RWPE1 (cell line): ENCODE measurements at regions not wholly inside any gene's neighbourhood (a gene's known extent, or its start where the extent isn't known, plus 50 kb on each side); places are given as distances from the start of the nearest gene placed in this dataset.

Experiments
- CTCF ChIA-PET: fragments of 350-600 bp; sonication (Branson Sonifier 250); formaldehyde crosslinking; extraction: SDS; loops from one replicate; lab custom pipeline; 2021; lab: Yijun Ruan, JAX
- POLR2A ChIA-PET: fragments of 400-600 bp; formaldehyde crosslinking; extraction: SDS; loops from one replicate; lab custom pipeline; 2020; ENCODE audit warnings: antibody characterized with exemption; ENCODE audit not compliant: low non-redundant PET; lab: Yijun Ruan, JAX
- DNase-seq: peaks from one replicate; pipeline ENCODE4 v3.0.0; 2012; ENCODE audit warnings: low spot score
- H3K27ac ChIP-seq: fragments of 450-650 bp; 2 replicates; pipeline ENCODE4 v1.5.1; 2017
- TF ChIP-seq, protein P1 (sequence below): fragments of 450-650 bp; conservative IDR thresholded peaks from 2 replicates; pipeline ENCODE4 v1.5.1; 2017; ENCODE audit warnings: low read depth, mild to moderate bottlenecking

DNA sequence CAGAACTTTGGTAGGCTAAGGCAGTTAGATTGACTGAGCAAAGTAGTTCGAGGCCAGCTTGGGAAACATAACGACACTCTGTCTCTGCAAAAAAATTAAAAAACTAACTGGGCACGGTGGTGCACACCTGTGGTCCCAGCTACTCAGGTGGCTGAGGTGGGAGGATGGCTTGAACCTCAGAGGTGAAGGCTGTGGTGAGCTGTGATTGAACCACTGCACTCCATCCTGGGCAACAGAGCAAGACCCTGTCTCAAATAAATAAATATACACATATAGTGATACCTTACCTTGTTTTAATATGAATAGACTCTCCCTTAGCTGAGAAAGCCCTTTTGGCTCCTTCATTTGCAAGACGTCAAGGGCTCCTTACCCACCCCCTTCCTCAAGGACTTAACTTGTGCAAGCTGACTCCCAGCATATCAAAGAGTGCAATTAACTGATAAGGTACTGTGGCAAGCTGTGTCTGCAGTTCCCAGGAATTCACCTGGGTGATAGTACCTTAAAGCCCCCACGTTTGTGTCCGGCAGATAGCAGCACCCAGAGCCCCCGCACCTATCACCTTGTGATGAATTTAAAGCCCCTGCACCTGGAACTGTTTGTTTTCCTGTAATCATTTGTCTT lies 655.6 kb upstream of the GALNTL6 start:
- POLR2A ChIA-PET, result no interaction called here

DNA sequence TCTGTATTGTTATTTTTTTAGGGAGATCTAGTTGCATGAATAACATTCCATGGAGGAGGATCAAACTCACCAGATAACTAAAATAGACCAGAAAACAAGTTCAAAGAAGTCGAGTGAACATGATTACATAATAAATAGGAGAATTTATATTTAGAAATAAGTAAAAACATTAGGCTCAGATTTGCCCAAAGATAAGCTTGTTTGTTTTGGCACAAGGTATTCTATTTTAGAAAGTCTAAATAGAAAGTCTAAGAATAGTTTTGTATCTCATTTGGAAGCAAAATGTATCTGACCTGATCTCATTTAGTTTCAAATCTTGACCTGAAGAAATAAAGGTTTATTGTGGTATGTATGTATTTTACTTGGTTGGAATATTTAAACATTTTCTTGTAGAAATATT lies 670.6 kb upstream of the GALNTL6 start:
- no peak overlapping the region for H3K27ac ChIP-seq
- ChIA-PET POLR2A (no interaction called here), CTCF (no interaction called here)
- DNase-seq, result no peak
- TF ChIP-seq, protein P1, sequence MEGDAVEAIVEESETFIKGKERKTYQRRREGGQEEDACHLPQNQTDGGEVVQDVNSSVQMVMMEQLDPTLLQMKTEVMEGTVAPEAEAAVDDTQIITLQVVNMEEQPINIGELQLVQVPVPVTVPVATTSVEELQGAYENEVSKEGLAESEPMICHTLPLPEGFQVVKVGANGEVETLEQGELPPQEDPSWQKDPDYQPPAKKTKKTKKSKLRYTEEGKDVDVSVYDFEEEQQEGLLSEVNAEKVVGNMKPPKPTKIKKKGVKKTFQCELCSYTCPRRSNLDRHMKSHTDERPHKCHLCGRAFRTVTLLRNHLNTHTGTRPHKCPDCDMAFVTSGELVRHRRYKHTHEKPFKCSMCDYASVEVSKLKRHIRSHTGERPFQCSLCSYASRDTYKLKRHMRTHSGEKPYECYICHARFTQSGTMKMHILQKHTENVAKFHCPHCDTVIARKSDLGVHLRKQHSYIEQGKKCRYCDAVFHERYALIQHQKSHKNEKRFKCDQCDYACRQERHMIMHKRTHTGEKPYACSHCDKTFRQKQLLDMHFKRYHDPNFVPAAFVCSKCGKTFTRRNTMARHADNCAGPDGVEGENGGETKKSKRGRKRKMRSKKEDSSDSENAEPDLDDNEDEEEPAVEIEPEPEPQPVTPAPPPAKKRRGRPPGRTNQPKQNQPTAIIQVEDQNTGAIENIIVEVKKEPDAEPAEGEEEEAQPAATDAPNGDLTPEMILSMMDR, result no peak

More for the DNA sequence above, 655.6 kb upstream of the GALNTL6 start:
- DNase-seq, result no peak
- CTCF ChIA-PET, result interaction anchor here (0.6 kb wide), 2 partner anchors 54 to 959 kb away, joined by 3 to 4 read pairs; no protein-coding TSS in a partner anchor
- TF ChIP-seq, protein P1, result no peak
- H3K27ac ChIP-seq, result no peak overlapping the region

DNA sequence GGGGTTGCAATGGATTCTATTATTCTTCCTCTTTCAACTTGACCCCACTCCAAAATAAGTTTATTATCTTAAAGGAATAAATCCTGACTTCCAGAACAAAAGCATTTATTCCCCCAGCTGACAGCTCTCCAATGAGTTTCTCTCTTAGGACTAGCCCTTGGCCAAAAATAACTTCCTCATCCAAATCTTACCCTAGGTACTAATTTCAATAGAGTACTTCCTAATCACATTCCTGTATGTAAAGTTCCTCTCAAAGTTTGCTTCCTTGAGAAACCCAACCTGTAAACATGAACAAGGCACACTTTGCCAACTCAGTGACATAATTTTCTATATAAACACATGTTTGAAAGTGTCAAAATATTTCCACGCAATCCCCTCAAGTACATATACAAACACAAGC lies 671.2 kb upstream of the GALNTL6 start:
- TF ChIP-seq, protein P1, result no peak
- ChIA-PET CTCF (no interaction called here), POLR2A (no interaction called here)
- no peak for DNase-seq
- H3K27ac ChIP-seq, result no peak overlapping the region

DNA sequence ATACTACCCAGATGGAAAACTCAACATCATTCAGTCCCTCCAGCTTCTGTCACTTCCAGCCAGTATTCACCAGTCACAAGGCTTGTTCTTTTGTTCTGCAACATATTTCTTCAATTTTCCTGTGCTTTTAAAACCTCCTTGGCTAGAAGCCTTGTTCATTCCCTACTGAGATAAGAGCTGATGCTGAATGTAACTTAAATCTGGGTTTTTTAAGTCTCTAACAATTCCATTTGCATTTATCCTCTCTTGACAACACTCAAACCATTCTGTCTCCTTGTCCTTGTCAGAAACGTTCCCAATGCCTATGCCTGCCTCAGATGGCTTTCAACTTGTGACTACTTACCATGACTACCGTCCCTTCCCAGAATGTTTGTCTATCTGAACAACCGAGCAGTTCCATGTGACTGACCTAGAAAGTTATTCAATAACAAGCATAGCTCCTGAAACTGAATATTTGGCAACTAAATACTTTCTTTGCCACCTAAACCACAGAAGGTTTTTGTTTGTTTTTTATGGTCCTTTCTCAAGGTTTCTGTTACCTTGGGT lies 682.9 kb upstream of the GALNTL6 start:
- no peak overlapping the region for H3K27ac ChIP-seq
- TF ChIP-seq, protein P1, result no peak
- ChIA-PET CTCF (no interaction called here), POLR2A (interaction anchor here (0.5 kb wide), 1 partner anchor 61 kb away, joined by 3 read pairs; no protein-coding TSS in a partner anchor)
- DNase-seq, result no peak

DNA sequence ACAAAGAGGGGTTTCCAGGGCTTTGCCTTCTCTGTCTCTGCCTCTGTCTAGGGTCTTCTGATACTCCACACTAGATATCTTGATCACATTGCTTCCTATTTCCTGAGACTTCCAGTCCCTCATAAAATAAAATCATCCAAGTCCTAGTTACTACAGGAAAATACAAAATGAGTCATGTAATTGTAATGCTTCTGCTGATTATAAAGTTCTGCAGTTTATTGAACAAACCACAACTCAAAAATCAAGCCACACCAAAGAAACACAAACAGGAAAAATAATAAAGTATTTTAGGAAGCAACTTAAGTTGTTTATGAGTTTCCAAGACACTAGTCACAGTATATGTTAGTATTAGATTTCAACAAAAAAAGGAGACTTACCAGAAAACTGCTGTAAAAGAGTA lies 695.1 kb upstream of the GALNTL6 start:
- TF ChIP-seq, protein P1, result no peak
- POLR2A ChIA-PET, result no interaction called here
- CTCF ChIA-PET, result interaction anchor here (0.6 kb wide), 1 partner anchor 19 kb away, joined by 3 read pairs; no protein-coding TSS in a partner anchor
- peak; percentile 1 for DNase-seq
- H3K27ac ChIP-seq, result no peak overlapping the region

DNA sequence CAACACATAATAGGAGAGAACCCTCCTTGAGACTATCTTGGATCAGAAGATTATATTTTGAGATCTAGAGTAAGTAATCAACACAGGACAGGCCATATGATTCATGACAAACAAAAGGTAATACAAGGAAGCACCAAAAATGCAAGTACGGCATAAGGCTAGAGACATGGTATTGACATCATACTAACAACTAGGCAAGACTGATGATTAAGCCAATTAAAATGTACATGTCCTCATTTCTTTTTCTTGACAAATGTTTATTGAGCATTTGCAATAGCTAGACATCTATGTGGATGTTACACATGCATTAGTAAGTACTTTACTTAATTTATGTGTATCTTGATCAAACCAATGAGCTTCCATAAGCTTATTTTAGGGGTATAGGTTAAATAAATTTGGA lies 695.7 kb upstream of the GALNTL6 start:
- TF ChIP-seq, protein P1, result no peak
- H3K27ac ChIP-seq, result no peak overlapping the region
- POLR2A ChIA-PET, result no interaction called here
- DNase-seq, result peak; percentile 21
- CTCF ChIA-PET, result no interaction called here
